GM20431 (cell line): ENCODE measurements at regions not wholly inside any gene's neighbourhood (a gene's known extent, or its start where the extent isn't known, plus 50 kb on each side); places are given as distances from the start of the nearest gene placed in this dataset.

Experiments
- in situ Hi-C: fragments of 300-500 bp; cut with MseI, MboI; formaldehyde crosslinking; loops from one replicate; pipeline ENCODE4 v1.15.0; 2020; ENCODE audit warnings: low sequenced_read_pairs; ENCODE audit not compliant: unreplicated experiment

DNA sequence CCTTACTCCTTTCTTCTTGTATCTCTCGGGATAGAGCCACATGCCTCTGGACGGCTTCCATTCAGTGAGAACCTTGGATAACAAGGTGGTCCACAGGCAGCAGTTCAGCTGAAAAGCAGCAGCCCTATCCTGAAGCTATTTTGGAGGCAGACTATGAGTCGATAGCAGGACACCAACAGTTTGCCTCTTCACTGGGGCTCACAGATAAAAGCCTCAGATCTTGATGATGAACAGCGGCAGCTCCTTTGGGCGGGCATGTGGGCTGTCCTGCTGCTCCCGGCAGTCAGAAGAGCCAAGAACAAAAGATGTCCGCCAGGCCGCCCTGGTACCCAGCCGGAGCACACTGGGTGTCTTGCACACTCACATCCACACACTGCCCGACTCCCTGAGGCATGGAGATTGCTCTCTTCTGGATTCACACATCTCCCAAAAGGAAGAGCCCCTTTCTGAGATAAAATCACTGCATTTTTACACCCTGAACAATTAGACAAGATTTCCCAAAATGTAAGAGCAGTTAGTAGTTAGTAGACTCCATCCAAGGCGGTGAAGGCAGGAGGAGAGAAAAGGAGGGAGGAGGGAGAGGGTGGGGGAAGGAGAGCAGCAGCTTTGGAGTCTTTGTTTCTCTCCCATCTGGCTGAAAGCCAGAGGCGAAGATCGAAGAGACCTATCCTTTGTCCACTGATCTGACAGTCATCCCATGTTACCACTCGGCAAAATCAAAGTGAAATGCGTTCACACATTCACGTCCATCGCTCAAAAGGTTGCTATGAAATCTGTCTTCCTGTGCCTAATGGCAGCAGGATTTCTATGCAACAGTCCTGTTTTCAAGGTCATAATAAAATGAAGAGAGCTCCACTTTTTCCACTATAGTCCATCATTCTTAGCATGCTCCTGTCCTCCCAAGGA lies 90.1 kb upstream of the KLF7 start:
- in situ Hi-C loops = no loop called here

DNA sequence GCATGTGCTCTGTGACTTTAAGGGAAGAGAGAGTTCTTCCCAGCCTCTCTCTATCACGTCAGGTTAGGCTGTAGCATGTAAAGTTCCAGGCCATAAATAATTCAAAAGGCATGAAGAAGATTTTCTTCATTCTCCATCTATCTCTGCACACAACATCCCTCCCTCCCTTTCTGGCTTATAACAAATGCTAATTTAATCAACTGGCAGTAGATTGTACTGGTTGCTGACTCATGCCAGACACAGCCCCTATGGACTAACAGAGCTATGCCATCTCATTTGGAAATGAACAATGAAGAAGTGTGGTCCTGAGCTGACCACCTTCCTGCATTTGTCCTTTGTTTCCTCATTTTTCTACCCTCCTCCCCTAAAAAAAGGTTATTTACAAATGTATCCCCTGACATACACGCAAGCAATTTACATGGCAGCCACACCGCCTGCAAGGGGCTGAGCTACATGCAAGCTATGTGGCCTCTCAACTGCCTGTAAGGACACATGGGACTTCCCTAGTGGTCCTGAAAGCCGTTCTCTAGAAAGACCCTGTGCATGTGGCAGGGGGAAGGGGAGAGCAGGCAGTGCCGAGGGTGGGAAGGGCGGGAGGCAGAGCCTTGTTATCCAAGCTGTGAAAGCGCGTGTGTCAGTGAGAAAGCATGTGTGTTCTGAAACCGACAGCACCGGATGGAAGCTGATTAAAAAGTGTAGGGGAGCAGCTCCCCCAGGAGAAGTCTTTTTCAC lies 90.9 kb upstream of the KLF7 start:
- in situ Hi-C loops = no loop called here

DNA sequence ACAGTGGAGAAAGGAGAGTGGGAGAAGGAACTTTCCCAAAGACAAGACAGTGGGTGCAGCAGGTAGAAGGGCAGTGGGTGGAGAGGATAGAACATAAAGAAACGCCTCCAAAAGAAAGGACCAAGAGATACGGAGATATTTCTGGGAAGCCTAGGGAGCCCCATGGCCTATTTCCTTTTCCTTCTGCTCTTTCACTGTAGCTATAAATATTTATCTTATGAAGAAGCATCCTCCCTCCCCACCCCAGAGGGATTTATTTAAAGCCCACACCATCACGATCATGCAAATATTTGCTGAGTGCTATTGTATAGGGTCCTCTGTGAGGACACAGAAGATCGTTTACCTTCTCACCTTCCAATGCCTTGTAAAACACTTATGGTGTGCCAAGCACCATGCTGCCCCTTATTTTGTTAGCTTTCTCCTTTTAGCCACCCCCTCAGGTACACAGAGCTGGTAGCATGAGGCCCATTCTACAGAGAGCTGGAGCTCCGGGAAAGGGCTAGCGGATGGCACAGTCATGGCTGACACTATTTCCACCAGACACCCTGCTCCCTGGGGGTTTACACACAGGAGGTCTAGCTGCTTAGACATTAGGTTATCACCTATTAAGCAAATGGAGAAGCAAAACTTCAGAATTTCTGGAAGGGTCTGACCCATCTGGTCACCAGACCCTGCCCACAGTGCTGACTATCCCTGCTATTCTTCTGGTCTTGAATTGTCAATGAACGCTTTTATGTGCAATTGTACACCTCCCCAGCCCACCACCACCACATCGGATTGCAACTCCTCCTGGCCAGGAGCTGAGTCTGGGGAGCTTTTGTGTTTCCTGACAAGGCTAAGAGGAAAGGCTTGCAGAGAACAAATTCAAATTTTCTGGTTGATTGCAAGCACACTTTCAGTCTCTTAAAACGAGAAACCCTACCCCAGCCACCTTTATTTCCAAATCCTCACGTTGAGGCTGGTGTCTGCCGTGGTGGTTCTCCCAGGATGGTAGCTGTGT lies 91.8 kb upstream of the KLF7 start:
- in situ Hi-C loops = no loop called here

DNA sequence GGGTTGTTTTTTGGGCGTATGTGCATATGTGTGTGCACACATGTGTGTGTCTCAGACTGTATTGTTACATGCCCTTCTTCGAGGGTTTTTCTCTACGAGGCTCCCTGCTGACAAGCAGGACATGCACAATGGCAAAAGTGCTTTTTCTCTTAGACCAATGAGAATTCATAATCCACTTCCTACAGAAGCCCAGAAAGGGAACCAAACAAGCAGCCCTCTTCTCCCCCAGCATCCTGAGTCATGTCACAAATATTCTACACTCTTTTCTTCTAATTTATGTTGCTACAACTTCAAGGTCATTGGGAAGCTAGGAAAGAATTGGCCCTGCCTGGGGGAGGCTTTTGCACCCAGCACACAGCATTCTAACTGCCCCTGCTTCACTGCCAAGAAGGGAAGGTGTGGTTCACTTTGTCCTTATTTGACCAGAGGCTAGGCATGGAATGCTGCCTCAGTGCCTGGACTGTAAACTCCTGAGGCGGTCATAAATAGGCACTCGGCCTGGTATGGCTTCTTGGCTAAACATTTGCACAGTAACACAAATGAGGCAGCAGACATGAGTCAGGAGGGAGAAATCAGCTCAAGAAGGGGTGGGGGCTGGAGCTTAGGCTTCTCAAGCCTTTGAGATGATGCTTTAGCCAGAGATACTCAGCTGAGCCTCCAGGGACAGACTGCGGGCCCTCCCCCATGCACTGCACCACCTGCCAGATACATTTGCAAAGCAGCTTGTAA lies 92.7 kb upstream of the KLF7 start:
- in situ Hi-C loops = no loop called here

DNA sequence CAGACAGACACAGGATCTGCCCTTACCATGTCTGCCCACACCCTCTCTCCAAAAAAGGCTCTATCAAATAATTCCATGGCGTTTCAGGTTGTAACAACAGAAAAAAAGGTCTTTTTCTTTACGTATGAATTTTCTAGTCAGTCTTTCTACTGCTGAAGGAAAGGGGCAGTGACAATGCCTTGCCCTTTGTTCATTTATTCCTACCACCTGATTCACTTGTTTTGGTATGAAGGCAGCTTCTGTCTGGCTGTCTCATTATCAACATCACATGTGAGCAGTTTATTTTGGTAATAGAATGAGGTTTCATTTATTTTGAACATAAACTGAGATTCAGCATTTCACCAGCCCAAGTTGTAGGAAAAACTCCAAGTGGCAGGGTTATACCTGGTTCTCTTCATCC lies 94.3 kb upstream of the KLF7 start:
- in situ Hi-C loops = no loop called here

DNA sequence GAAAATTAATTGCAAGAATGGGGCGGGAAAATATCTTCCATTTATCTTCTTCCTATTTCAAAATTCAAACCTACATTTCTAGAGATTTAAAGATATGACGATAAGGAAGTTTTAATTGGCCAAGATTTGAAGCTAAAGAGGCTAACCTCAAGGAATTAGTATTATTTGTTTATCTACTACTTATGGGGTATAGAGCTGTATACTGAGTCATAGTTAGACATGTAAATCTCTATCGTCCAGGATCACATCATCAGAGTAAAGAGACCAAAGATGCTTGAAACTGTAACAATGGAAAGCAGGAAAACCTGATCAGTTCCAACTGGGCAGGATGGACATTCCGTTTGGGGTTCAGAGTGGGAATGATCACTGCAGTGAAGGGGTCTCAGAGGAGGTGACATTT lies 95.2 kb upstream of the KLF7 start:
- in situ Hi-C loops = no loop called here

DNA sequence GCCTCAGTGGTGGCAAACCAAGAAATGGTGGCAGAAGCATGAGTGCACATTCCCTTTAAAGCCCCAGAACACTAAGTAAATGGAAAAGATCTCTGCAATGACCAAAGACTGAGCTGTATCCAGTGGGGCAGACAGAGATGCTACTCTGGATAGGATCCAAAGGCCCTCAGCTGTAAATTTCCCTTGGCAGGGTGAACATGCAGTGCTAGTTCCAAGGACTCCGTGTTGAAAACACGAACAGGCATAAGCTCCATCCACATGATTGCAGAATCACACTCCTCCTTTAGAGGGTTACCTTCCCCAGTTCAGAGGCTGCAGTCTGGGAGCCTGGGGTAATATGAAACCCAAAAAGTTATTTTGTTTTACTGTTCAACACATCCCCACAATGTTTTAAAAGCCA lies 98.6 kb upstream of the KLF7 start:
- in situ Hi-C loops = no loop called here

DNA sequence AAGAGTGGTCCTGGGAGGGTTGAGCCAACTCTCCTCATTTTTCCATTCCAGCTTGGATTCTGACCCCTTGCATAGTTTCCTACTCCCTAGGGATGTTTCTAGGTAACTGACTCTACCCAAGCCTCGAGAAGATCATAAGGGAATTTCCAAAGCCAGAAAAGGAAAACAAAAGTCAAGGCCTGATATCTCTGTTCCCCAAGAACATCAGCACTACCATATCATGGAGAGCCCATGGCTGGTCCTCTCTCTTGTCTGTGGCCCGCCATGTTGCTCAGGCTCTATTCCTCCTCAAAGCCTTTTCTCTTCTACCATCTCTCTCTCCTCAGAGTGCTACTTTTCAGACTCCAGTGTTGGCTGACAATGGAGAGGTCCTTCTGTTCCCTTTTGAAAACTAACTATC lies 99.6 kb upstream of the KLF7 start:
- in situ Hi-C loops = no loop called here

DNA sequence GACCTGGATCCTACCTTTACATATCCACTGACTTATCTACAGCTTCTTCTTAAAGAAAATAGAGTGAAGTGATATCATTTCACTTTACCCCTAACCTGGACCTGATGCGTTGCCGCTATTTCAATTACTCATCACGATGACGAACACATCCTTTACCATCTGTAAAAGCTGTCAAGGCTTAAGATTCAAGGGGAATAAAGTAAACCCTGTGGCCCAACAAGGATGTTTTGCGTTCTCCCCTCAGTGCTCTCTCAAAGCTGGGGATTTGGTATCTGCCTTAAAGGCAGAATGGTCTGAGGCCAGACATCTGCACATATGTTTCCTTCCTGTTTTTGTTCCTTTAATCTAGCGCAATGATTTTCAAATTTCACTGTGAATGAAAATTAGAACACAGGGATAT lies 100.1 kb upstream of the KLF7 start:
- in situ Hi-C loops = no loop called here

DNA sequence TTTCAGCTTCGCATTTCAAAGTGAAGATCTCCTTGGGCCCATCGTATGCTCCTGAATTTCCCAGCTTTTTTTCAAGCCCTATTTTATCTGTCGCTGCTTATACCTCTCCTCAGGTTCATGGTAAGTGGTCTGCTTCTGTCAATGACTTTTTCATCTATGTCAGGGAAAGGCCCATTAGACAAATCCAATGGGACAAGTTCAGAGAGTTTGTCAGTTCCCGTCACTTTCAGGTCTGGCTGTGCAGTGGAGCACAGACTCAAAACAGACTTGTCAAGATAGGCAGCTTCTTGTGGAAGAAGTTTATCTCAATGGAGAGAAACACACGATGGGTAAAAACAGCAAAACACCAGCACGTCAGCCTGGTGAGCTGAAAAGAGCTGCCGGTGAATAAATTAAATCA lies 100.9 kb upstream of the KLF7 start:
- in situ Hi-C loops = no loop called here

DNA sequence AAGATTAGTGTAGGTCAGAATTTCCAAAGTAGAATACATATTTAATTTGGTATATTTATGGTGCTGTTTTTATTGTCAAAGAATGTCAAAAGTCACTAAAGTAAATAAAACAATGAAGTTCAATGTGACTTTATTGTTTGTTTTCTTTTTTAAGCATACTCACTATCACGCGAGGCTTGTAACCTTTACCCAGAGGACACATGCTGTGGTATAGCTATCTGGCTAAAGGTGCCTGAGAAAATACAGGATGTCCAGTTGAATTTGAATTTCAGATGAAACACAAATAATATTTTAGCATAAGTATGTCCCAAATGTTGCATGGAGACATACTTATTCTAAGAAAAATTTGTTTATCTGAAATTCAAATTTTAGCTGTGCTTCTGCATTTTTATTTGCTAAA lies 103.3 kb upstream of the KLF7 start:
- in situ Hi-C loops = no loop called here

DNA sequence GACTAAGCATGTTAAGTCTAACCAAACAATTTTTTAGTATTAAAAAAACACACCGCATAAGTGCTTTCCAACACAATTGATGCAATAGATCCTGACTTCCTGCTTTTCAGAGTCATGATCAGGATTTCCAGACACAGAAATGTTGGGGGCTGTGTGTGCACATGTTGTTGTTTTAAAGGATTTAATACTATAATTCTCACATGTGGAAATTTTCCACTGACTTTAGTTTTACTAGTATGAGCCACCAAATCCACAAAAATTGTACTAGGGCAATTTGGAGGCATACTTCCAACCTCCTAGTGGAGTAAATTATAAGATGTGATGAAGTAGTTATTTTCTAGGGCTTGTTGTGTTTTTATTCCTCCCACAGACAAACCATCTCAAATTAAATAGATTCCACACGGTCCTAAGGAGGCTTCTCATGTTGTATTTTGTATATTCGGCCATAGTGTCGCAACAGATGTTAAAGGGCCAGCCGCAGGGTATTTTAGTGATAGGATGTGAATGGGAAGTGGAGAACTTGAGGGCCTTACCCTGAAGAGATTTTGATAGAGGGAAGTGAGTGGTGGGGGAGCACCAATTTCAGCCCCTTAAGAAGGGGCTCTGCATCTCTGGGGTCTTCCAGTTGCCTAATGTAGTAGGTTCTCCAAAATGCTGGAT lies 108.9 kb upstream of the KLF7 start:
- in situ Hi-C loops = no loop called here

DNA sequence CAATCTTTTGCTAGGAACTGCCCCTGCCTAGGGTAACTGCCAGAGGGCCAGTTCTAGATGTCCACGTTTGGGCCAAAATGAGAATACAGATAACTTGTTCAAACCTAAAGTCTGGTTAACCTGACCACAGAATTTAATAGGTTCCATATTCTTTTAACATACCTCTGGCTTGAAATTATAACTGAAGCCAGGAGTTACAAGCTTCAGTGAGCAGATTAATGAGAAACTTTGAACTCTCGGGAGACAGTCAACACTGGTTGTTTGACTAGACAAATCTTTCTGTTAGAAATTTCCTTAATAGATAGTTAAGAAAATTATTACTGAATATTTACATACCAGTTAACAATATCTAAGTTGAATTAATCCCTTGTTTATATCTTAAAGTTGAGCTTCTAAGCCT lies 110.0 kb upstream of the KLF7 start:
- in situ Hi-C loops = no loop called here

DNA sequence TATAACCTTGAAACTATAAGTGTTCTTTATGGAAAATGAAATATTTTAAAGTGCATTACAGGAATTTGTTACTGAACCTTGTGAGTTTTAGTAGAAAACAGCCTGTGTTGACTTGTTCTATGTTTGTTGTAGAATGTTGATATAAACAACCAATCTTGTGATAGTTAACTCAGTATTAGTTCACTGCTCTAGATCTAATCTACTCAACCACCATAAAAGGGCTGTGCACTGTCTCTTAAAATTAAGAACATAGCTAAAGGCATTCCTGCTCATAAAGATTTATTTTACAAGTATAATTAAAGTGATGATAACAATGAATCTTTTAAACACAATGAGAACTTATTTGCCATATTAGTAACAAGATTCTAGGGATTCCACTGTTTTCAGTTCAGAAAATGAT lies 110.5 kb upstream of the KLF7 start:
- in situ Hi-C loops = no loop called here

DNA sequence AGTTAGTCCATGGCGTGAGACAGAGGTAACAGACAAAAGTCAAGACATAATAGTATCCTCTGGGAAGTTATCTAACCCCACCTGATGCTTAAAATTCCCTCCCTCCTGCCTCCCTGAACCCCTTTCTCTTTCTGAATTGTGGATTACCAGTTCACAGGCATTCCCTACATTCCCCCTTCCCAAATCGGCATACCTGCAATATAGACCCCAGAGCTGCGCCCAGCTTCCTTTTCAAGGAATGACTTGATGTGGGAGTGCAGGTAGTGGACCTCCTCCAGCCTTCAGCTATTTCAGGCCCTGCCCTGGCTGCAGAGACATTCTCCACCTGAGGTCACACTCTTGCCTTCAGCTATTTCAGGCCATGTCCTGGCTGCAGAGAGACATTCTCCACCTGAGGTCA lies 111.1 kb upstream of the KLF7 start:
- in situ Hi-C loops = no loop called here

DNA sequence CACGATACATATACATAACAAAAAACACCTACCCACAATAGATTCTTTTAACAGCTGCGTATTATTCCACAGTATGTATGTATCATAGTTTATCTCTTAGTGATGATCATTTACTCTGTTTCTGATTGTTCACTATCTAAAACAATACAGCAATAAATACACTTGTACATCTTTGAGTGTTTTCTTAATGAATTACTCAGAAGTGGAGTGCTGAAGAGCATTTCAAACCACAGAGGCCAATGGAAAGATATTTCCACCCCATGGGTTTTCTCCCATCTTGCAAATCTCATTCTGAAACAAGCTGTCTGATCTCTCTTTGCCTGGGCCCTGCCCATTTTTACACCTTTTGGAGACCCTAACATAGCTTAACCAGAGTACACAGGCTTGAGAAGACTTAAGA lies 113.8 kb upstream of the KLF7 start:
- in situ Hi-C loops = no loop called here

DNA sequence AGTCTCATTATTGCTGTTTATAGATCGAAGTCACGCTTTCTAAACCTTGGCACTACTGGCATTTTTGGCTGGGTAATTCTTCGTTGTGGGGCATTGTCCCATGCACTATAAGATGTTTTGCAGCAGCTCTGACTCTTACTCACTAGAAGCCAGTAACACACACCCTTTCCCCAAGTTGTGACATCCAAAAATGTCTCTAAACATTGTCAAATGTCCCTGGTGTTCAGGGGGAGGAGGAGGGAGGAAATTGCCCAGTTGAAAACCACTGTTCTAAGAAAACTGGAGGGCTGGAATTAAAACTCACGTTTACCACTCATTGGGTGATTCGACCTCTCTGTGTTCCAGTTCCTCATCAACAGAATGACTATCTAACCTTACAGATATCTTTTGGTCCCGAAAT lies 115.7 kb upstream of the KLF7 start:
- in situ Hi-C loops = no loop called here

DNA sequence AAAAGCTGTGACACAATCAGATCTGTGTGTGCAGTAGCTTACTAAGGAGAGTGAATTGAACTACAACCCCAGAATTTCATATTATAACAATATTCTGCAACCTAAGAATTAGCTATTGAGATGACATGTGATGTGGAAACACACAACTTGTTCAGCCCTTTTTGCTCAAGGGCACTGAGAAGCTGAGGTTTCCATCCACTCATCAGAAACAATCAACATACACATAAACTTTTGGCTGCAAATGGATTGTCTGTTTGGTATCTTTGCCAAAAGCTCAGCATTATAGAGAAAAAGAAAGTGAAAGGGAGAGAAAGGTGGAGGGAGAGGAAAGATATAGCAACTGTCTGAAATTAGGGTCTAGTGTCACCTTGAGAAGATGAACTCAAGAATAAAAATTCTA lies 117.2 kb upstream of the KLF7 start:
- in situ Hi-C loops = no loop called here

DNA sequence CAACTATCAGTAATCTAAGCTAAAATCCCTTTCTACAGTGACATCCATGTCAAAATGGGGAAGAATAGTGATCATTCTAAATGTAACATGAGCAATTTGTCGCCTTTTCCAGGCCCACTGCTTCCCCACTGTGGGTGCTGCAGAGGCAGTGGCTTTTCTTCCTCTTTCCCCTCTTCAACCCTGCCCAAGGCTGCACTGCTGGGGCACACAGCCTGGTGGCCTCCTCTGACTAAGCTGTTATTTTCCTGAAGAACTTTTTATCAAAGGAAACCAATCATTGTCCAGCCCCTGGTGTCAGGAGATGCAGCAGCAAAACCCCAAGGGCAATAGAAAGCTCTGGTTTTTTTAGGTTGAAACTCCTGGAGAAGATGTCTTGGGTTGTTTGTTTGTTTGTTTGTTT lies 117.6 kb upstream of the KLF7 start:
- in situ Hi-C loops = no loop called here
